OCI-LY7 (cell line): ENCODE measurements at regions not wholly inside any gene's neighbourhood (a gene's known extent, or its start where the extent isn't known, plus 50 kb on each side); places are given as distances from the start of the nearest gene placed in this dataset.
"Not testable (repeated sequence)": the region's sequence is repeated elsewhere in the genome, so short reads cannot be mapped to it uniquely, and the experiment has no call there.

Experiments used
- EZH2phosphoT487 ChIP-seq: fragments of 200-600 bp; sonication (generic); IDR thresholded peaks from 2 replicates; pipeline ENCODE4 v1.6.1; 2018; ENCODE audit warnings: low read depth, borderline replicate concordance, mild to moderate bottlenecking, mixed run types, antibody characterized with exemption, low read length, moderate library complexity, mixed read lengths
- TF ChIP-seq, protein P1 (sequence below): fragments of 200-600 bp; sonication (generic); conservative IDR thresholded peaks from 2 replicates; pipeline ENCODE4 v1.5.1; 2014; ENCODE audit warnings: mild to moderate bottlenecking, antibody characterized with exemption, low read length, moderate library complexity, mixed read lengths

GRCh38 chr2:52409308-52410118 lies 1358.1 kb upstream of the CHAC2 start:
- TF ChIP-seq, protein P1, sequence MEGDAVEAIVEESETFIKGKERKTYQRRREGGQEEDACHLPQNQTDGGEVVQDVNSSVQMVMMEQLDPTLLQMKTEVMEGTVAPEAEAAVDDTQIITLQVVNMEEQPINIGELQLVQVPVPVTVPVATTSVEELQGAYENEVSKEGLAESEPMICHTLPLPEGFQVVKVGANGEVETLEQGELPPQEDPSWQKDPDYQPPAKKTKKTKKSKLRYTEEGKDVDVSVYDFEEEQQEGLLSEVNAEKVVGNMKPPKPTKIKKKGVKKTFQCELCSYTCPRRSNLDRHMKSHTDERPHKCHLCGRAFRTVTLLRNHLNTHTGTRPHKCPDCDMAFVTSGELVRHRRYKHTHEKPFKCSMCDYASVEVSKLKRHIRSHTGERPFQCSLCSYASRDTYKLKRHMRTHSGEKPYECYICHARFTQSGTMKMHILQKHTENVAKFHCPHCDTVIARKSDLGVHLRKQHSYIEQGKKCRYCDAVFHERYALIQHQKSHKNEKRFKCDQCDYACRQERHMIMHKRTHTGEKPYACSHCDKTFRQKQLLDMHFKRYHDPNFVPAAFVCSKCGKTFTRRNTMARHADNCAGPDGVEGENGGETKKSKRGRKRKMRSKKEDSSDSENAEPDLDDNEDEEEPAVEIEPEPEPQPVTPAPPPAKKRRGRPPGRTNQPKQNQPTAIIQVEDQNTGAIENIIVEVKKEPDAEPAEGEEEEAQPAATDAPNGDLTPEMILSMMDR, result not testable (repeated sequence)
- not testable (repeated sequence) for TF ChIP-seq EZH2phosphoT487
